NCI-H345 treated with DMSO at 0.1 percent for 48 hours (cell line): ENCODE measurements at regions not wholly inside any gene's neighbourhood (a gene's known extent, or its start where the extent isn't known, plus 50 kb on each side); places are given as distances from the start of the nearest gene placed in this dataset.
"Not testable (repeated sequence)": the region's sequence is repeated elsewhere in the genome, so short reads cannot be mapped to it uniquely, and the experiment has no call there.

Experiments
- DNase-seq: peaks from one replicate; lab custom pipeline; 2025; ENCODE audit not compliant: unreplicated experiment; lab: John Stamatoyannopoulos, UW

DNA sequence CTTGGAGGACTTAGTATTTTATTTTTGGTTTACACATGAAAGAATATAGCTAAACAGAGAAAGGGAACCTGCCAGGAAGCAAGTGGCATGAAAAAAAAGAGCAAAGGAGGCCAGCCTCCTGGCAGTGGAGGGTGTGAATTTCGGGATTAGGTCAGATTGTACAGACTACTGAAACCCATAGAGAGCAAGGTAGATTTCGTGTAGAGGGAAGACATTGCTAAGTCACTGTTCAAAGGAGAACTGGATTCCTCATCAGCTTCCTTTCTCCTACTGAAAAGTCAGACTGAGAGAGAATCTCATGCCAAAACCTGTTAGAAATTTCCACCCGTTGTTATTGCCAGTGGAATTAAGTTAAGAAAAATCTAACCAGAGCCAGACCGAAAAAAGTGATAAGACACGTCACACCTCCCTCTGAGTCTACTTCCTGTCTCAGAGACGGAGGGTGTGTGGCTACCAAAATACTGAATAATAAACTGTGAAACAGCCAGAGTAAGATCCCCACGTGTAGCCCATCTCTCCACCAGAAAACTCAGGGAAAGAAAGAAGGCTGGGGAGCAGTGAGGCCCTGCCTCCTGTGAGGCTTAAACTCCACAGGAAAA is 118.8 kb downstream of the SKIDA1 start:
- DNase-seq: no peak

DNA sequence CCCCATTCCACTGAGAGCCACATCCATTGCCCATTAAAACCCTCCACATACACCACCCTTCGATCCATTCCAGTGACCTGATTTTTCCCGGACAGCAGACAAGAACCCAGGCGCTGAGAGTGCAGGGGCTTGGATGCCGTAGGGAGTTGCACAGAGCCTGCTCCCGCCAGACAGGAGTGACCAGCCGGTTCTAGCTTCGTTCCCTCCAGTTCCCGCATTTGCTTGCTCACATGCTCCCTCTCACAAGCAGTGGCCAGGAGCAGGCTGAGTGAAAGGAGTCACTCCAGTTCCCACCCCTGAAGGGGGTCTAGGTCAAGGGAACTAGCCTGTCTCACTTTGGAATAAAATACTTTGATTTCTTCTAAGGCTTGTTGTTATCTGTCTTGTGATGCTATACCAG is 119.5 kb downstream of the SKIDA1 start:
- DNase-seq: no peak

DNA sequence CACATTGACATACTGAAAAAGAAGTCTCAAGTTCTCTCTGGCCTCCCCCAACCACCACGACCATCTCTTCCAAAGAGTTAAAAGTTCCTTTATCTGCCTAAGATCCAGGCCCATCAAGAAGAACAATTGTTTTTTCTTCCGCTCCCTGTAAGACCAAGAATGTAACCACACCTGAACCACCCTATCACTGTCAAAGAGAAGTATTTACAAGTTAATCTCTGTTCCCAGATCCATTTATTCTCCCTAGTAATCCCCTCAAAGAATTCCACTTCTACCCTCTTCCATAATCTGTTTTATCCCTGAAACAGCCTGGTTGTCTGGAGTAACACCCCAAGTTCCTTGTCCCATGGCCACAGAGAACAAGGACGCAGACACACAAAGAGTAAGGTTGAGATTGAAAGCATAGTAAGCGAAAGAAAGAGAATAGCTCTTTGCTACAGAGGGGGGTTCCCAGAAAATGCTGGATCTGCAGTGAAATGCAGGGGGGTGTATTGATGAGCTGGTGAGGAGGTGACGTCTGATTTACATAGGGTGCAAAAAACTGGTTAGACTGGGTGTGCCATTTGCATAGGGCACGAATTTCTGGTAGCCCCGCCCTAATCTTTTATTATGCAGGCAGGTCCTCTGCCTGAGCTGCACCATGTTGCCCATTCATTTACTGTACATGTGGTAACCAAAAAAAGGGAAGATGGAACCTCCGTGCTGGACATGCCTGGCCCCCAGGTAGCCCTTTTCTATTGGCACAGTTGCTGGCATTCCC is 122.0 kb downstream of the SKIDA1 start:
- DNase-seq: no peak

DNA sequence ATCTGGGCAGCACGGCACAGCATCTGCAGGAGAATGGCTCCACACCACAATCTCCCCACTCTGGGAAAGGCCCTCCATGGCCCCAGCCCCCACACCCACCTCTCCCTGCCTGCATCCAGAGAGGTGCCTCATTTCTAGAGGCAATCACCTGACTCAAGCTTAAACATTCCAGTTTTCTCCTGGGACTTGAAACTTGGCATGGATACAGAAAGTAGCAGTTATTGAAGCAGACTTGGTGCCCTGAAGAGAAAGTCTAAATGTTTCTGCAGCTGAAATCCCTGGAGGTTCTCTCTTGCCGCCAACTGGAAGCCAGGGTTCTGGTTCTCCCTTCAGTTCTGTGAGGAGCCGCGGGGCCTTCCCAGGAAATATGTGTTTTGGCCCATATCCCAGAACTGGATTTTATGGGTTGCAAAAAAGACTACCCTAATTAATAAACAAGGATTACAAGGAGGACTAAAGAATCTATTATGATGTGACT is 122.8 kb downstream of the SKIDA1 start:
- DNase-seq: no peak

DNA sequence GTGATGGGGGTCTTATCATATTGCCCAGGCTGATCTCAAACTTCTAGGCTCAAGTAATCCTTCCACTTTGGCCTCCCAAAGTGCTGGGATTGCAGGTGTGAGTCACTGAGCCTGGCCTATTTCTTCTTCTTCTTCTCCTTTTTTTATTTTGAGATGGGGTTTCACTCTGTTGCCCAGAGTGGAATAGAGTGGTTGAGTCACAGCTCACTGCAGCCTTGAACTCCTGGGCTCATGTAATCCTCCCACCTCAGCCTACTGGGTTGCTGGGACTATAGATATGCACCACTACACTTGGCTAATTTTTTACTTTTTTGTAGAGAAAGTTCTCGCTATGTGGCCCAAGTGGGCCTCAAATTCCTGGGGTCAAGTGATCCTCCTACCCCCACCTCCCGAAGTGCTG is 124.3 kb downstream of the SKIDA1 start:
- DNase-seq: no peak

DNA sequence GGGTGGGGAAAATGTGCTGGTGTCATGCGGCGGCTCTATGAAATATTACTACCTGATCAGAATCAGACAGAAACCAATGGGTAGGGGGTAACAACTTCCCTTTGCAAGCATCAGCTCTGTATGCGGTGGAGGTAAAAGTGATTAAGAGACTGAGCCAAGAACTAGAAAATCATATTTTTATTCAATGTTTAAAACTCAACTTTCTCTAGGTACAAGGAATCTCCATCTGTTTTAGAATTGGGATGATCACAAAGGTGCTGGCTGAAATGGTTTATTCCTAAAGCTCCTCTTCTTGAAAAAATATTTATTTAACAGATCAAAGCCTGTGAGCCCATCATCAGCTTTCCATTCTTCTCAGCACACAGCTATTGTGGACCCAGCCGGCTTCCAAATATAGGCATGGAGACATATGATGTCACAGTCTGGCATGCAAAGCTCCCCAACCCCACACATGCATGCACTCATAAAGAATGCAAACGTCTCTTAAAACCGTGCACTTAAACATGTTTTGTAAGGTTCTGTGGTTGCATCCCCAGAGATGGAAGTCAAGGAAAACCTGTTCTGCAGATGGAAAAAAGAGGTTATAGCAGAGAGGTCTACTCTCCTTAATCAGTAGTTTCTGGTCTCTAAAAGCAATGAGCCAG is 126.0 kb downstream of the SKIDA1 start:
- no peak for DNase-seq

DNA sequence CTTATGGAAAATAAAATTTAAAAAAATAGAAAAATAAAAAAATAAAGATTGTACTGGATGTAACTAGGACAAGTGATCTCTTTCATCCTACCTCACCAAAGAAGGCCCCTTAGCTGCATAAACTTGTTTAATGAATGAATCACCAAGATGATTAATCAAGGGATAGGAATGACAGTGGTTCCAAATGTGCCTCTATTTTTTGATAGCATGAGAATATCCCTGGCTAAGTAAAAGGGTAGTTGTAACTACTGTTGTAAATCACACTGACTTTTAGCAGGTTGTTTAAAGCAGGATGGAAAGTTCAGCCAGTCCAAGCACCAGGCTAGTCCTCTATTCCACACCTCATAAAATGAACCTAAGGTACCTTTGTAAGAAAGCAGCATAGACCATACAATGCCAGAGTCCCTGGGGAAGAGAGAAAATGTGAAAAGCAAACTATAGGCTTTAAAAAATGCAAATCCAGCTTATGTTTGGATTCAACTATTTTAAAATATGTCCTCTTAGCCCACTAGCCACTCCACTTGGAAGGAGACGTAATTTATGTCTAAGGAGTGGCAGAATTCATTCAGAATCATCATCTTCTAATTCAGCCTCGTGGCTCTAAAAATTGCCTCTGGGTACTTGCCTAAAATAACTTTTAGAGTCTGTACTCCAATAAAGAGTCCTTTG is 126.8 kb downstream of the SKIDA1 start:
- DNase-seq: no peak

DNA sequence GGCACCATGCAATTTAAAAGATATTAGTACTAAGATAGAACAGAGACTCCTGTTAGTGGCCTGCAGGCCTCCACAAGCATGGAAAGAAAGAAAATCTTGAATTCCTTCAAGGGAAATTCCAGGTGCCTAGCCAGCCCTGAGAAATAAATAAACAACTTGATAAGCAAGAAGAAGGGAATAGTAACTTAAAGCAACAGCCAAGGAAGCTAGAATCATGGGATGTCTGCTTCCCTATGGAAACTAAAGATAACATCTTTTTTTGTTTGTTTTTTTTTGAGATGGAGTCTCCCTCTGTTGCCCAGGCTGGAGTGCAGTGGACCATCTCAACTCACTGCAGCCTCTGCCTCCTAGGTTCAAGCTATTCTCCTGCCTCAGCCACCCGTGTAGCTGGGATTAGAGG is 128.6 kb downstream of the SKIDA1 start:
- DNase-seq: no peak

DNA sequence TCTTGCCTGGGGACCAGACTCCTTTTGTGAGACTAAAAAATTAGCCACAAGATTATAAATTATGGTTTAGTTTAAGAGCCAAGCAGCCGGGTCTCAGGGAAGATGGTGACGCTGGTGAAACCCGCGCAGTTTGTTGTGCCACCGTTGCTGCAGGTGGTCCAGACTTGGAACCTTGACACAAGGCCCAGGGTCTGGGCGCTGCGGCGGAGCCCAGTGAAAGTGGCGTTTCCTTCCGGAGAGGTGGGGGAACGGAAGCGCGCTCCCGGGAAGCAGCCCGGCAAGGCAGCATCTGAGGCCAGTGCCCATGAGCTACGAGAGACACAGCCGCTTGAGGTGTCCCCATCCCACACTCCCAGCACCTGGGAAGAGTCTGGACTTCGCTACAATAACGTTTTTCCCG is 131.6 kb downstream of the SKIDA1 start:
- no peak for DNase-seq

DNA sequence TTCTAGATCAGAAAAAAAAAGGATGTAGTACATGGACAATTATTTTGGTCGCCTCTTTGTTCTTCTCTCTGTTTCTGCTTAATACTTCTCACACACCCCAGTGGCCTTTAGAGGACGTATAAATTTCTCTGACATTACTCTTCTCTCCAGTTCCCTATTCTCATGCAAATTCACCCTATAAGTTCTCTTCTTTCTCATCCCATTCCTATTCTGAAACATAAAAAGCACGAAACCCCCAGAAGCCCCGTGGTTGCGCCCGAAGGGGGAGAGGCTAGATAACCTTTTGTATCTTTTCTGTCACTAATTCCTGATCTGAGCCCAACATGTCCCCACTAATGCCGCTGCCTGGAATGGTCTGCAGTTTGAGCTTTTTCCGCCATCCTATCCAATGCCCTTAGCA is 136.9 kb downstream of the SKIDA1 start:
- no peak for DNase-seq

DNA sequence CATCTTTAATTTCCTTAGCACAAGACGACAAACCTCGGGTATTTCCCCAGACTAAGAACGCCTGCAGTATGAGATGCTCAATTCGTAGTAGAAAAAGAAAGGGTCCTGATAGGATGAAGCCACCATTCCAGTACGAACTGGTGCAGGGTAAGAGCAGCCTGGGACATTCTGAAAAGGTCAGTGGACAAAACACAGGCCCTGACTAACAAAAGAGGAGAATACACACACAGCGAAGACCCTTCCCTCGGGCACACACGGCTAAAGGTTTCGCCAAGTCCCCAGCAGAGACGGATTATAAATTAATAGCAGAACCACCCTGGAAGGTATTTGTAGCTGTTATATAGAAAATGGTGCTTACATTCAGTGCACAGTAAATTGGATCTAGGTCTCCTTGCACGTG is 137.6 kb downstream of the SKIDA1 start:
- DNase-seq: no peak

DNA sequence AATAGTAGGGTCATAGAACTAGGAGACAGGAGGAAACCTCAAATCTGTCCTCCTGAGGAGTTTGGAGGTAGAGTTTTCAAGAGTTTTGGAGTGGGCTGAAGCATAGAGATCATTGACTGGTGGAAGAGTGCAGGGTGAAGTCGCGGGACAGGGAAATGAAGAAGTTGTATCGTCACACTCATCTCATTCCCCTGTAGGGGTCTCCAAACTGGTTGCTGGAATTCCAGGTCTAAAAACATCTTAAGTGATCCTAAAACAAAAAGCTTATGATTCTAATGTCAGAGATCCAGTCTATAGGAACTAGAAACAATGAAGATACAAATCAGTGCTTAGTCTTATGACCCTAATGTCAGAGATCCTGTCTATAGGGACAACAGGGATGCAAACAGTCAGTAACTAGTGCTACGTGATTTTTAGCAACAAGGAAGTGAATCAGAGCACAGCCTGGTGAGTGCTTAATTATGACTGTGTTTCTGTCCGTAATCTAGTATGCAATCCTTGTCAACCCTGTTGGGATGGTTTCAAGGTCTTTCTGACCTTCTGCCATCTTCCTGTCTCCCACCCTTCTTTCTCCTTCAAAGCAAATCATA is 139.4 kb downstream of the SKIDA1 start:
- no peak for DNase-seq

DNA sequence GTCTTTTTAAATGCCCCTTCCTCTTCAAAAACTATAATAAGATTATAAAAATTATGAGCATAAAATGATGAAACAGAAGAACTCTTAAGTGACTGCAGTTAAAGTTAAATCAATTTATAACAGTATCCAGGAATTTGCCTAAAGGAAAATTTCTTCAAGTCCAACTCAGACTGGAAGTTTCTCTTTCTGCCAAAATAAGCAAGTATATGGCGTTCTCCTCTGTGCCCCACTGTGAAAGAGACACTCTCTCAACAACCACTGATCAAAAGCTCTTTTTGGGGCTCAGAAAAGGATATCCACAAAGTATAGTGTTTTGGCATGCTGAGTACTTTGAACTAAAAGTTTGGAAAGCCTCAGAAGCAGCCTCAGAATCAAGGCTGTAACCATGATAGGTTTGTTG is 139.9 kb downstream of the SKIDA1 start:
- no peak for DNase-seq

DNA sequence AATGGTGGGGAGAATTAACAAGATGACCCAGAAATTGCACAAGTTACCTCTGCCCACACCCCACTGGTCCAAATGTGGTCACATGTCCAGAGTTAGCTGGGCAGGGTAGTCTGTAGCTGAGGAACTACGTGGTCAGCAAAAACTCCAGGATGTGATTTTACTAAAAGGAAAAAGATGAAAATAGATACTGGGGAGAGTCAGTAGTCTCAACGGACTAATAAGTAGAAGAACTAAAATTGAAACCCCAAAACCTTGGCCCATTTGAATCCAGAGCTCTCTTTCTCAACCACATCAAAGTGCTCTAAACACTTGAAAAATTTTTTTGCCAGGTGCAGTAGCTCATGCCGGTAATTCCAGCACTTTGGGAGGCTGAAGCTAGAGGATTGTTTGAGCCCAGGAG is 146.3 kb downstream of the SKIDA1 start:
- DNase-seq: no peak

DNA sequence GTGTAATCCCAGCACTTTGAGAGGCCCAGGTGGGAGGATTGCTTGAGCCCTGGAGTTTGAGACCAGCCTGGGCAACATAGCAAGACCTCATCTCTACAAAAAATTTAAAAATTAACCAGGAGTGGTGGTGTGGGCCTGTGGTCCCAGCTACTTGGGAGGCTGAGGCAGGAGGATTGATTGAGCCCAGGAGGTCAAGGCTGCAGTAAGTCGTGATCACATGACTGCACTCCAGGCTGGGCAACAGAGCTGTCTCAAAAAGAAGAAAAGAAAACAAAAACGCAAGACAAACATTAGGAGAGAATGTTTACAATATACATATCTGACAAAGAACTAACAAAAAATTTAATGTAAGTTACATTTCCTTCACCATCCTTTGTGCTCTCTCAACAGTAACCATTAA is 150.2 kb downstream of the SKIDA1 start:
- DNase-seq: not testable (repeated sequence)

DNA sequence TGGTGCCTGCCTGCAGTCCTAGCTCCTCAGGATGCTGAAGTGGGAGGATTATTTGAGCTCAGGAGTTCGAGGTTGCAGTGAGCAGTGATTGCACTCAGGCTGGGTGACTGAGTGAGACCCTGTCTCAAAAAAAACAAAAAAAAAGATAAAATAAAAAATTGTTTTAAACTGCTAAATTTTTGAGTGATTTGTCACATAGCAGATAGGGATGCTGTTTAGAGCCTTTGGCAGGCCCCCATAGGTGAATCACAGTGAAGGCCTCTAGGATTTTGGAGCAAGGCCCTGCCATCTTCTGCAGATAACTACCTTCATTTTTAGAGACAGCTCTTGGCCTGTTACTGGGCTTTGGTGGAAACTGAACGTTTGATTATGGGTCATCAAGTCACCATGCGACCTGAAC is 151.6 kb downstream of the SKIDA1 start:
- DNase-seq: not testable (repeated sequence)

DNA sequence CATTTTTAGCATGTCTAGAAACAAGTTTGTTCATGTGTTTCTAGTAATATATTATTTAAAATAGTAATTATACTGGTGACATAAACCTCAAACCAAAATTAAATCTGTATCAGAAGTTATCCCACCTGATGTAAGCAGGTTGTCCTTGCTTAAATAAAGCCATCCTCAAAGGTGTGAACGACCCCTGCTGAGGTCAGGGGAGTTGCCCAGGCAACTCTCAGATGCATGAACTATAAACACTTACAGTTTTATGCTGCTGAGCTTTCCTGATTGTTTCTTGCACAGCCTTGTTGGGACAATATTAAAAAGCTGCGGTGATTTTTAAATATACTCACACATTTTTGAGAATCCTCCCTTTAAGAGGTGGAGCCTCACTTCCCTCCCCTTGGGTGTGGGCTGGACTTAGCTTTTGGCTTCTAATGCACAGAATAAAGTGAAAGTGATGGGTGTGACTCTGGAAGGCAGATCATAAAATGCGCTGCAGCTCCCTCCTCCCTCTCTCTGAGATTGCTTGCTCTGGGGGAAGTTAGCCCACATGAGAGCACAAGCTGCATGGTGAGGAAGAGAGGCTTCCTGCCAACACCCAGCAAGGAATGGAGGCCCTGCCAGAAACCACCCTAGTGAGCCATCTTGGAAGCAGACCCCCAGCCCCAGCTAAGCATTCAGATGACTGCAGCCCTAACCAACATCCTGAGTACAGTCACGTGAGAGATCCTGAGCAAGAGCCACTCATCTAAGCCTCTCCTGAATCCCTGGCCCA is 152.7 kb downstream of the SKIDA1 start:
- DNase-seq: no peak

DNA sequence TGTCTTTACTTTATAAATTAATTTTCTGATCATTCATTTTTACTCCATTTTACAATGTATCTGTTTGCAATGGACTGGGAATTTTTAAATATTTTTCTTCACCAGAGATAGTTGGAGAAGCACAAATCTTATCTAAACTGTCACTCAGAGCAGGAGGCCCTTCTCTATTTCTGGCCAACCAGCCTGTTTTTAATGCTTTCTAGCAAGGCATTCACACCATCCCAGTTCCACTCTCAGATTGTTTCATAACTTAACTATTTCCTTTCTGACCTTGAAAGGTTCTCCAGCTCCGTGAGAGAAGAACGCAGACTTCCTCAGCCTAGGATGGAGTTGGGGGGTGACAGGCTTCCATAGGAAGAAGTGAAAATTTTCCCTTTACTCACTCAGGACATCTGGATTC is 155.8 kb downstream of the SKIDA1 start:
- no peak for DNase-seq

DNA sequence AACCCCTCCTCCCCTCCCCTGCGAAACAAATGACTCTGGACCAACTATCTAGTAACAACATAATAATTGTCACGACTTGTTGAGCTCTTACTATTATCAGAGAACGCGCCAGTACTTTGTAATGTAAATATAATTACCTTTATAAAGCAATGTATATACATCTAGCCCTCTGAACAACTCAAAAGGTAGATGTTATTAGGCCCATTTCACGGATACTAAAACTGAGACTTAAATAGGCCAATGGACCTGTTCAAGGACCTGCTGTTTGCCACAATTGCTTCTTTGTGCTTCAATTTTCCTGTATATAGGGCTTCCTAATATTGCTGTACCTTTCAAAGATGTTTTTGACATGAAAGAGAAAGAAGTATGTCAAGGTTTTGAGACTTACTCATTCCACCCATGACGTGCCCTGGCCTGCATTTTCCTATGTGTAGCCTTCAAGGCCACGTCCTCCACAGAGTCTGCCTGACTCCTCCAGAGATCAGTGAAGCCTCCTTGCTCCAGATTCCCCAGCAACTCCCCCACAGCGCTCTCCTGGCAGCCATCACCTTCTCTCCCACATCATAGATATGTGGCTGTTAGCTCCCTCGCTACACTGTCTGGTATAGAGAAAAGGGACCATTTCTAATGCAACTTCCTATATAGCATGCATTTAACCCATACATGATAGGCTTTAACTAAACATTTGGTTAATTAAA is 156.6 kb downstream of the SKIDA1 start:
- DNase-seq: no peak

DNA sequence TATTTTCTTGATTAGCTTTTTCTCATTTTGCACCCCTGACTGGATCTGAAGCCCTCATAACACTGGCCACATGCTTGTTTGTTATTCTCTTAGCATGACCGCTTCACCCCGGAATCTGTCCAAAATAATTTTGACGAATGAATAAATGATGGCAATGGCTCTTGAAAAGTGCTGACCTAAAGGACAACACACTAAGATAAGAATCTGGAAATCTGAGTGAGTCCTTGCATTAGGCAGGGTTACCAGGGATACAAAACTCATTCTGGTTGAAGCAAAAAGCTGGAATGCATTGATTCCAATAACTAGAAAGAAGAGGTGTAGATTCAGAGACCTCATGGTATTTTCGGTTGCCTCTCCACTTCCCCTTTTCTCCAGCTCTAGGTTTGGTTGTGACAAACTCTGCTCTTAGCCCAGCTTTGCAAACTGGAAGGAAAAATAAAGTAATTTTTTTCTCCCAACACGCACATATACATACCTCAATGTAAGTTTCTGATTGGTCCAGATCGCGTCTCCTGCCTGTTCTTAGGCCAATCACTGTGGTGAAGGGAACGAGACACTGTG is 157.4 kb downstream of the SKIDA1 start:
- no peak for DNase-seq
